Gastroesophageal sphincter (tissue), 3 donors: ENCODE measurements at regions not wholly inside any gene's neighbourhood (a gene's known extent, or its start where the extent isn't known, plus 50 kb on each side); places are given as distances from the start of the nearest gene placed in this dataset.

Source experiments
- EP300 ChIP-seq: sonication (generic); formaldehyde crosslinking; IDR thresholded peaks from one replicate; pipeline ENCODE4 v1.6.1; 2017; ENCODE audit warnings: antibody characterized with exemption, mild to moderate bottlenecking
- TF ChIP-seq, protein P1 (sequence below), 4 experiments: fragments of 200-600 bp in 2 of 4; fragments of 450-650 bp in 2 of 4; sonication (generic) in 1 of 4; IDR thresholded peaks; one replicate each; pipeline ENCODE4 v1.5.1; 2017 to 2019; ENCODE audit warnings: antibody characterized with exemption in 4 of 4, mild to moderate bottlenecking in 2 of 4, moderate library complexity in 2 of 4

DNA sequence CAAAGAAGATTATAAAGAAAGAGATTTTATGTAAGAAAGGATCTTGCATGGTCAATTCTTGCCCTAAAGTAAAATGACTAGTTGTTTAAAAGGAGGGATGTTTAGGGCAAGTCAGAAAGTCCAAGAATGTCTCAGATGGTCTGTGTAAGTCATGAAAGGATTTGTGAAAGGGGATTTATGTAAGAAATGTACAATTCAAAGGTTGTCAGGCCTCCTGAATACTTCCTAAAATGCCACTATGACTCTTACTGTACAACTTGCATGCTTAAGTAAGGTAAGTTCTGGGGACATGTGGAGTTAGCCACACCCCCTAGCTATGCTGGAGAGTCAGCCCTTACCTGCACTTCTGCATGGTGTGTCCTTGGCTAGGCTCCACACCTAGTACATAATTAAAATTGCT, 328.9 kb upstream of the TGFBR2 start:
- TF ChIP-seq, protein P1, sequence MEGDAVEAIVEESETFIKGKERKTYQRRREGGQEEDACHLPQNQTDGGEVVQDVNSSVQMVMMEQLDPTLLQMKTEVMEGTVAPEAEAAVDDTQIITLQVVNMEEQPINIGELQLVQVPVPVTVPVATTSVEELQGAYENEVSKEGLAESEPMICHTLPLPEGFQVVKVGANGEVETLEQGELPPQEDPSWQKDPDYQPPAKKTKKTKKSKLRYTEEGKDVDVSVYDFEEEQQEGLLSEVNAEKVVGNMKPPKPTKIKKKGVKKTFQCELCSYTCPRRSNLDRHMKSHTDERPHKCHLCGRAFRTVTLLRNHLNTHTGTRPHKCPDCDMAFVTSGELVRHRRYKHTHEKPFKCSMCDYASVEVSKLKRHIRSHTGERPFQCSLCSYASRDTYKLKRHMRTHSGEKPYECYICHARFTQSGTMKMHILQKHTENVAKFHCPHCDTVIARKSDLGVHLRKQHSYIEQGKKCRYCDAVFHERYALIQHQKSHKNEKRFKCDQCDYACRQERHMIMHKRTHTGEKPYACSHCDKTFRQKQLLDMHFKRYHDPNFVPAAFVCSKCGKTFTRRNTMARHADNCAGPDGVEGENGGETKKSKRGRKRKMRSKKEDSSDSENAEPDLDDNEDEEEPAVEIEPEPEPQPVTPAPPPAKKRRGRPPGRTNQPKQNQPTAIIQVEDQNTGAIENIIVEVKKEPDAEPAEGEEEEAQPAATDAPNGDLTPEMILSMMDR (IDR thresholded peaks at IDR 0.05), result no peak
- TF ChIP-seq EP300, result no peak
